ENCODE measurements at regions not wholly inside any gene's neighbourhood (a gene's known extent, or its start where the extent isn't known, plus 50 kb on each side); places are given as distances from the start of the nearest gene placed in this dataset.

DNA sequence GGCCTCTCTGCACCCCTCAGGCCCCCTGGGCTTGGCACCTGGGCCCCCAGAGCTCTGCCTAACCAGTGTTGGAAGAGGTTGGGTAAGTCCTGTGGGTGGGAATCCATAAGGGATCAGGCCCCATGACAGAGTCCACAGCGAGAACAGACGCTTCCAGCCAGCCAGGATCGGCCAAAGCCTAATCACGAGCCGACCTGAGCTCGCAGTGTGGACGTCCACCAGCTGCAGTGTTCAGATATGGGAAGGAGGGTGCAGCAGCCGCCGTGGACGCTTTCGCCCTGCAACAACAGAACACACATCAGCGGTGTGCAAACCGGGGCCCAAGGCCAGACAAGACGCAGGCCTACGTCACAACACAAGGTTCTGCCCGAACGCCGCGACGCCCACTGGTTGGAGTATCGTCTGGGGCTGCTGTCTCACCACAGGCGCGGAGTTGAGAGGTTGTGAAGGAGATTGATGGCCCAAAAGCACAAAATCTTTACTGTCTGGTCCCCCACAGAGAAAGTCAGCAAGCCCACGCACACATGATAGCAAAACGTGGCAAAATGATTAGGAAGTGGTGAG is 102.1 kb downstream of the FOXL3 start:
- peak; percentile 11 for DNase-seq
- Histone ChIP-seq H3K4me1 (peaks cover 9% of the 10 kb centered on the region), H3K27me3 (ENCODE audit: low read depth) (no peaks in the 10 kb centered on the region), H3K4me3 (no peak overlapping the region), H3K9me3 (replicated peaks) (peaks cover 33% of the 10 kb centered on the region), H3K27ac (replicated peaks) (no peak overlapping the region), H3K36me3 (no peaks in the 10 kb centered on the region)
- TF ChIP-seq, protein P1, sequence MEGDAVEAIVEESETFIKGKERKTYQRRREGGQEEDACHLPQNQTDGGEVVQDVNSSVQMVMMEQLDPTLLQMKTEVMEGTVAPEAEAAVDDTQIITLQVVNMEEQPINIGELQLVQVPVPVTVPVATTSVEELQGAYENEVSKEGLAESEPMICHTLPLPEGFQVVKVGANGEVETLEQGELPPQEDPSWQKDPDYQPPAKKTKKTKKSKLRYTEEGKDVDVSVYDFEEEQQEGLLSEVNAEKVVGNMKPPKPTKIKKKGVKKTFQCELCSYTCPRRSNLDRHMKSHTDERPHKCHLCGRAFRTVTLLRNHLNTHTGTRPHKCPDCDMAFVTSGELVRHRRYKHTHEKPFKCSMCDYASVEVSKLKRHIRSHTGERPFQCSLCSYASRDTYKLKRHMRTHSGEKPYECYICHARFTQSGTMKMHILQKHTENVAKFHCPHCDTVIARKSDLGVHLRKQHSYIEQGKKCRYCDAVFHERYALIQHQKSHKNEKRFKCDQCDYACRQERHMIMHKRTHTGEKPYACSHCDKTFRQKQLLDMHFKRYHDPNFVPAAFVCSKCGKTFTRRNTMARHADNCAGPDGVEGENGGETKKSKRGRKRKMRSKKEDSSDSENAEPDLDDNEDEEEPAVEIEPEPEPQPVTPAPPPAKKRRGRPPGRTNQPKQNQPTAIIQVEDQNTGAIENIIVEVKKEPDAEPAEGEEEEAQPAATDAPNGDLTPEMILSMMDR (IDR thresholded peaks at IDR 0.05; ENCODE audit: borderline replicate concordance): no peak
- intact Hi-C loops (cut with micrococcal nuclease): no loop called here

DNA sequence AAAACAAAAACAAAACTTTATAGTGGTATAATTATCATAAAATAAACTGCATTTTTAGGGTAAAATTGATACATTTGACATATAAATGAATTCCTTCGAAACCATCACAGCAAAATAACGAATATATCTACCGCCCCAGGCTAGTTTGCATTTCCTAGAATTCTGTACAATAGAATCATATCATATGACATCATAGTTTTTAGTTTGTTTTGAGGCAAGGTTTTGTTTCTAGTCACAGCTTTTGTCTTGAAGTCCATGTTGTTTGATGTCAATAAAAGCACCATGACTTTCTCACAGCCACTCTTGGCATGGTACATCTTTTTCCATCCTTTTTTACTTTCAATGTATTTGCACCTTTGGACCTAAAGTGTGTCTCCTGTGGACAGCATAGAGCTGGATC is 102.9 kb downstream of the FOXL3 start:
- no peaks in the 10 kb centered on the region for H3K27me3 ChIP-seq (ENCODE audit: low read depth)
- TF ChIP-seq, protein P1 (IDR thresholded peaks at IDR 0.05; ENCODE audit: borderline replicate concordance): no peak
- intact Hi-C loops (cut with micrococcal nuclease): no loop called here
- peaks cover 40% of the 10 kb centered on the region for H3K9me3 ChIP-seq (replicated peaks)
- H3K4me3 ChIP-seq: no peak overlapping the region
- no peak for DNase-seq
- peaks cover 9% of the 10 kb centered on the region for H3K4me1 ChIP-seq
- H3K36me3 ChIP-seq: no peaks in the 10 kb centered on the region
- no peak overlapping the region for H3K27ac ChIP-seq (replicated peaks)

GRCh38 chr7:395643-396042 is 105.7 kb downstream of the FOXL3 start:
- intact Hi-C loops (cut with micrococcal nuclease): no loop called here
- TF ChIP-seq, protein P1 (IDR thresholded peaks at IDR 0.05; ENCODE audit: borderline replicate concordance): no peak
- Histone ChIP-seq H3K27ac (replicated peaks) (no peak overlapping the region), H3K27me3 (ENCODE audit: low read depth) (peaks cover 7% of the 10 kb centered on the region), H3K9me3 (replicated peaks) (peaks cover 61% of the 10 kb centered on the region), H3K4me3 (no peak overlapping the region), H3K4me1 (no peaks in the 10 kb centered on the region), H3K36me3 (no peaks in the 10 kb centered on the region)
- no peak for DNase-seq

DNA sequence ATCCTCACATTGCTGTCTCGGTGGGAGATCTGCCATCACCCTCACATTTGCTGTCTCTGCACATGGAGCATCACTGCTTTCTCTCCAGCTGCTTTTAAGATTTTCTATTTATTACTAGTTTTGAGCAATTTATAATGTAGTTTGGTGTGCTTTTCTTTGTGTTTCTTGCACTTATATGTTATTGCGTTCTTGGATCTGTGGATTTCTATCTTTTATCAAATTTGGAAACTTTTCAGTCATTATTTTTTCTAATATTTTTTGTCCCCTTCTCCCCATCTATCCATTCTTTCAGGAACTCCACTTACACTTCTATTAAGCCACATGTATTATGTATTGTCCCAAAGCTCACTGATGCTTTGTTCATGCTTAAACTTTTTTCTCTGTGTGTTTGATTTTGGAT is 108.9 kb downstream of the FOXL3 start:
- no peak overlapping the region for H3K4me3 ChIP-seq
- no peaks in the 10 kb centered on the region for H3K36me3 ChIP-seq
- no peaks in the 10 kb centered on the region for H3K4me1 ChIP-seq
- peaks cover 56% of the 10 kb centered on the region for H3K9me3 ChIP-seq (replicated peaks)
- peaks cover 22% of the 10 kb centered on the region for H3K27me3 ChIP-seq (ENCODE audit: low read depth)
- TF ChIP-seq, protein P1 (IDR thresholded peaks at IDR 0.05; ENCODE audit: borderline replicate concordance): no peak
- intact Hi-C loops (cut with micrococcal nuclease): no loop called here
- no peak overlapping the region for H3K27ac ChIP-seq (replicated peaks)
- DNase-seq: no peak

GRCh38 chr7:400901-401485 is 111.0 kb downstream of the FOXL3 start:
- DNase-seq: peak; percentile 9
- H3K4me1 ChIP-seq: no peaks in the 10 kb centered on the region
- peaks cover 38% of the 10 kb centered on the region for H3K9me3 ChIP-seq (replicated peaks)
- H3K36me3 ChIP-seq: no peaks in the 10 kb centered on the region
- peaks cover 36% of the 10 kb centered on the region for H3K27me3 ChIP-seq (ENCODE audit: low read depth)
- H3K27ac ChIP-seq (replicated peaks): no peak overlapping the region
- intact Hi-C loops (cut with micrococcal nuclease): no loop called here
- H3K4me3 ChIP-seq: no peak overlapping the region
- TF ChIP-seq, protein P1 (IDR thresholded peaks at IDR 0.05; ENCODE audit: borderline replicate concordance): no peak
